HG03565 (cell line): ENCODE measurements at regions not wholly inside any gene's neighbourhood (a gene's known extent, or its start where the extent isn't known, plus 50 kb on each side); places are given as distances from the start of the nearest gene placed in this dataset.

Experiments
- ATAC-seq: cut with Tn5 transposase; IDR thresholded peaks from one replicate; pipeline ENCODE4 v1.9.1; 2021; ENCODE audit warnings: mild to moderate bottlenecking, moderate library complexity; ENCODE audit not compliant: unreplicated experiment

DNA sequence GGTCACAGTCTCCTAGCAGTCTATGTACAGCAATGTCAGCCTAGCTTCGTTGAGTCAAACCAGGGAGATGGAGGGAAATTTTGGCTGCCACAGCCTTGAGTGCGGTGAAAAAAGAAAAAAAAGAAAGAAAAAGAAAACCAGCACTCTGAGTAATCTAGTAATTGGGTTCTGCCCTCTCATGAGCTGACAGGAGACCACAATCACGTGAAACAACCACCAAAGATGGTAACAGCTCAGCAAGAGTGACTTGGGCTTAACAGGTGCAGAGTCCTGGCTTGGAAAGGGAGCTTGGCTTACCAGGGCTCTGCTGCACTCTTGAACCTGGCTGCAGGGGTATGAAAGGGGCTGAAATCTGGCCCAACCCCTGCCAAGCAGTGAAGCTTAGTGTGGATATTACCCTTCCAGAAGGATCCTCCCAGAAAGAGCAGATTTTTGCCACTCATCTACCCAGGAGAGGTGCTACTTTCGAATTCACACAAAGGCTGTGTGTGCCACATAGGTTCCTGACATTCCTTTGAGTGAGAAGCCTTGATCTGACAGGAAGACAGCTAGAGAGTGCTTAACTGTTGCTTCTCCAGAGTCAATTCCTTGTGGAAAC lies 350.3 kb downstream of the PTTG2 start:
- peak; percentile 85 for ATAC-seq

DNA sequence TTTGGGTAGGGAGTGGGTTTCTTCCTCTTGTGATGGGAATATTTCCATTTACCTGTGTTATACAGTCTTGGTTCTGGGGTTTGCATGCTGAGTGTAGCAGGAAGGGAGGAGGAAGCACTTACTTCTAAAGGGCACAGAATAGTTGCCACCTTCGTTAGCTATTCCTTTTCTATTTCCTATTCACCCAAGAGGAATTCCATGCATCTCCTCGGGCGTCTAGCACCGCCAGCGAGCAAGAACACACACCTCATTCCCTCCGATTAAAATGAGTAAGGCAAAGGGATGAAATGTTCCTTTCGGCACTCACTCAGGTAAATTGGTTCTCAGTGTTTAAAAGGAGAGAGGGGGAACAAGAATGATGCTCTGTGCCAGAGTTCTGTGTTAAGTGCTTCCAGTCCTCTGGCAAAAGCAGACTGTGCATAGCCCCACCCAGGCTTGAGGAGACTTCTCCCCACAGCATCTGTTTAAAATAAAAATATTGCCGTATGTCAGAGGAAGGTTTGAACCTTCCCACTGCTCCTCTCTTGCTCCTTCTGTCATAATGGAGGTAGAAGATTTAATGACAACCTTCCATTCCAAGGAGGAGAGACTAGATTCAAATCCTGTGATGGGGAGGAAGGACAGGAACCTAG lies 351.4 kb downstream of the PTTG2 start:
- ATAC-seq = no peak

DNA sequence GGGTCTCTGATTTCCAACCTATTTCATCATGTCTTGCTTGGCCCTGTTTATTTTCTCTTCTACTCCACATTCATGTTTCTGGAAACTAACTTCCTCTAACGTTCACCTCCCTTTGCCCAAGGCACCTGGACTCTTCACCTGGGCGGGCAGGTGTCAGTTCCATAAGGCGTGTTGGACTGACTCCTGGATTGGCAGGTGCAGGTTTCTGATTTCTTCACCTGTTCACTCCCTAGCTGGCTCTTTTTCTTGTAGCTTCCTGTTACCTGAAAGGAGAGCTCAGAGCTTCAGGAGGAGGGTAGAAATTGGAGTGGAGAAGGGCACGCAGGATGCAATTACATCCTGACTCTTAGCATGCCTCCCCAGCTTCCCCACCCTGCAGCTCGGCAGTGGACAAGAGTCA lies 350.8 kb upstream of the KLF3 start:
- ATAC-seq = no peak

GRCh38 chr4:38313999-38314561 lies 349.9 kb upstream of the KLF3 start:
- ATAC-seq = no peak

DNA sequence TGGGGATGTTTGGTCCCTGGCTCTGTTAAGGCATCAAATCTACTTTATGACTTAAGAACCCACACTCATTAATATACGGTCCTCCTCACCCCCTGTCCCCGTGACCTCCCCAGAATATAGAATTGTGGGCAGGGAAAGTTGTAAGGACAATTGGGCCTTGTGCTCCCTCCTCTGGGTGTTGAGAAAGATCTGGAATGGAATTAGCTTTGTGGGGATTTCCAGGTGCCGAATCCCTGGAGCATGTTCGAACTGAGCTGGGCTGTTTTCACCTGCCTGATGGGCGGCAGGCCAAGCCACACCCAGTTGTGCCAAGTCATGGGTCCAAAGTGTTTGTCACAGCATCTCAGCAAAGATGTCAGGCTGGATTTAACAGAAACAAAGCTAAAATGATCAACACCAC lies 349.3 kb upstream of the KLF3 start:
- no peak for ATAC-seq

- ATAC-seq = no peak
These were observed 348.7 kb upstream of the KLF3 start for GRCh38 chr4:38315286-38315685.

DNA sequence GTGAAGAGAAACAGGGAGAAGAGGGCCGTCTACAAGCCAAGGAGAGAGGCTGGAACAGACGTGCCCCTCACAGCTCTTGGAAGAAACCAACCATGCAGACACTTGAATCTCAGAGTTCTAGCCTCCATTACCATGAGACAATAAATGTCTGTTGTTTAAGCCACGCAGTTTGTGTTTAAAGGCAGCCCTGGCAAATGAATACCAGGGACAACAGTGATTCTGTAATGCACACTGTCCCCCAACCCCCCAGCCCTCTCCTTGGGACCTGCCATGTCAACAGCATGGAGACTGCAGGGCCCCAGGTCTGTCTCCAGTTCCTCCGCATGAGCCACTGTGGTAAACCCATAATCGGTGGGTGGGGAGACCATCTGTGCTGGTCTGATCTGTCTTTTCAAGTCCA lies 348.0 kb upstream of the KLF3 start:
- no peak for ATAC-seq

GRCh38 chr4:38317041-38317674 lies 346.8 kb upstream of the KLF3 start:
- no peak for ATAC-seq

DNA sequence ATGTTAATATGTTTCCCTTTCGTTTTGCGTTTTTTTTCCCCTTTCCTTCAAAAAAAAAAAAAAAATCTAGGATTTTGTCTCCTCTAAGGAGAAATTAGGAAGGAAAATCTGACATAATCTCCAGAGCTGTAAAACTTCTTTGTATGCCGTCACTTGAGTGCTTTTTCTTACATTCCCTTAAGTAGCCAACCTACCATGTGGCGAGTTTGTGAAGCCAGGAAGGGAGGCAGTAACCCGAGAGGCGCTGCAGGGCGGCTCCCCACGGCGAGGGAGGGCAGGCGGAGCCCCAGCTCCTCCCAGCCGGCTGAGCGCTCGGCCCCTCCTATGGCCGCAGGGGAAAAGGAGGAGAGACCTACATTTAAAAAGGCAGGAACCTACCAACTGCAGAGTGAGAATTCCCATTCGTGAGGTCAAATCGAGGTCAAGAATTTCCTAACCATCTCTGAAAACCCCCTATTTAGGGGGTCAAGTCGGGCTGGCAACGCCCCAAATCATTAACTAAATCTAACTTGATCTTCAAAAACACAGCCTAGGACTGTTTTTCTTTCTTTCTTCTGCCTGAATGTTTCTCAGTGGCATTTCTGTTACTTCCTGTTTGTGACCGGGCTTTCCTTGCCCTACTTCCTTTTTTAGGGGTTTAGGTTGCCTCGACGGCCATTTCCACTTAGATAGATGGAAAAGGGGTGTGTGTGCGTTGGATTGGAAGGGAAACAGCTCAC lies 345.1 kb upstream of the KLF3 start:
- peak; percentile 79 for ATAC-seq

DNA sequence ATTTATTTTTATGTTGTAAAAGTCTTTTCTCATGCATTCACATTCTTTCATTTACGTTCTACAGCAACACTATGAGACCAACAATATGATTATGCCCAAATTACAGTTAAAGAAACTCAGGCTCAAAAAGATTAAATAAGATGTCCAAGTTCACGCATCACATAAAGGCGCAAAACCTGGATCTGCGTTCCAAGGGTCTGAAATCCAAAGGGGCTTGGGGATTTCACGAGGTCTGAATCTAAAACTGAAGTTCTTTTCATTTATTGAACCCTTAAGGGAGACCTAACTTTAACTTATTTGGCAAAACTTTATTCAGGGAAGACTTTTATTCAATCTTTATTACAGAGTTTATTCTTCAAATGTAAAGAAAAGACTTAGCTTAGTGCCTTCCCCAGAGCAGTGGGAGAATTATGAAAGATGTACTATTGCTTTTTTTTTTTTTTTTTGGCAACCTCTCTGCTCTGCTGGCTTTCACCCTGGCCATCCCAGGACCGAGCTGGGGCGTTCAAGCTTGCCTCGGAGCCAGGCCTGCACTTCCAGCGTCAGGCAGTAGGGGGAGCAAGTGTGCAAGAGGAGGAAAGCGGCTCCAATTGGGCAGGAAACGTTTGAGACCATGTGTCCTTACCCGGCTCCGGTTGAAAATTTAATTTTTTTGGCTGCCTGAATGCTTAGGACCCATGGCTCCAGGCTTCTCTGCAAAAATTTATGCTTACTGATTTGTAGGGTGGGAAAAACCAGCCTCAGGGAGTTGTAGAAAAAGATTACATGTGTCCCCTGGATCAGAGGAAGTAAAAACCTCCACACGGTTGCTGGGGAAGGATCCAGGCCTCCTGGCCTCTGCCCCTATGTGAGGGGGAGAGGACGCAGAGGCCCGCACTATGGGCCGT lies 344.3 kb upstream of the KLF3 start:
- peak; percentile 39 for ATAC-seq

DNA sequence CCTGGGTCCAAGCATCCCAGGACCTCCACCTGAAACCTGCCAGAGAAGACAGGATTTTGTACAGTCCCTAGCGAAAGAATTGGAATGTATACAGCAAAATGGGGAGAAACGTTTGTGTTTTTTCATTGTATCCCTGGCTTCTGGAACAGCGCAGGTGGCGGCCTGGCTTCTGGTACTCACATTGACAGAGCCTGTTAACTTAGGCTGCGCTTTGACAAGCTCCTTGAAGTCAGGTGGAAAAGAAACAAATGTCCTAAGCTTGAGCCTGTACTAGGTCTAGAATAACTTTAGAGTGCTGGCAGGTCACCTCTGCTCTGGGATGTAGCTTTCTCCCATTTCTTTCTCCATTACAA lies 343.7 kb upstream of the KLF3 start:
- no peak for ATAC-seq

- ATAC-seq = no peak
These were observed 343.2 kb upstream of the KLF3 start for GRCh38 chr4:38320833-38321232.

DNA sequence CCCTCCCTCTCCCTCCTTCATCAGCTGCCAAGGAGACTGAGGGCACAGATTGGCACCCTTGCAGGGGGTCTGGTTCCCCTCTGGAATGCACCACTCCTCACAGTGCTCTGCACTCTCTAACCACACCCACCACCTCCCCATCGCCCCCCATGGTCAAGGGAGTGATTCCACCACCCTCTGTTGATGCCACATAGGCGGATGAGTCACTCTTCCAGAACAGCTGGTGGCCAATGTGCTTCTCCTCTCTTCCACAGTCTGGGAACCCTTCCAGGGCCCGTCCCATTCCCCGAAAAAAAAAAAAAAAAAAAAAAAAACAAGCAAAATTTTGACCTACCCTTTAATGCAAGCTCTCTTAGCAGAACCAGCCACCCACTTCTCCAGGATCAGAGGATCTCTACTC lies 341.3 kb upstream of the KLF3 start:
- no peak for ATAC-seq

GRCh38 chr4:38323141-38323641 lies 340.8 kb upstream of the KLF3 start:
- no peak for ATAC-seq

DNA sequence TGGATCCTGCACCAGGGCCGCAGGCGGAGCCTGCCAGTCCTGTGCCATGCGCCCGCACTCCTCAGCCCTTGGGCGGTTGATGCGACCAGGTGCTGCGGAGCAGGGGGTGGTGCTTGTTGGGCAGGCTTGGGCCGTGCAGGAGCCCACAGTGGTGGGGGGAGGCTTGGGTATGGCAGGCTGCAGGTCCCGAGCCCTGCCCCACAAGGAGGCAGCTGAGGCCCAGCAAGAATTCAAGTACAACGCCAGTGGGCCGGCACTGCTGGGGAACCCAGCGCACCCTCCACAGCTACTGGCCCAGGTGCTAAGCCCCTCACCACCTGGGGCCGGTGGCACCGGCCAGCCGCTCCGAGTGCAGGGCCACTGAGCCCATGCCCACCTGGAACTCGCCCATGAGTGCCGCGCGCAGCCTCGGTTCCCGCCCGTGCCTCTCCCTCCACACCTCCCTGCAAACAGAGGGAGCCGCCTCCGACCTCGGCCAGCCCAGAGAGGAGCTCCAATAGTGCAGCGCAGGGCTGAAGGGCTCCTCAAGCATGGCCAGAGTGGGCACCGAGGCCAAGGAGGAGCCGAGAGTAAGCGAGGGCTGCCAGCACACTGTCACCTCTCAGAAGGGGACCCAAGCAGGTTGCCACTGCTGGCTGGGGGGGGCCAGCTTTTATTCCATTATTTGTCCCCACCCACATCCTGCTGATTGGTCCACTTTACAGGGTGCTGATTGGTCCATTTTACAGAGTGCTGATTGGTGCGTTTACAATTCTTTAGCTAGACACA lies 339.0 kb upstream of the KLF3 start:
- ATAC-seq = no peak

GRCh38 chr4:38325629-38325913 lies 338.4 kb upstream of the KLF3 start:
- no peak for ATAC-seq

GRCh38 chr4:38326499-38326898 lies 337.5 kb upstream of the KLF3 start:
- ATAC-seq = no peak

DNA sequence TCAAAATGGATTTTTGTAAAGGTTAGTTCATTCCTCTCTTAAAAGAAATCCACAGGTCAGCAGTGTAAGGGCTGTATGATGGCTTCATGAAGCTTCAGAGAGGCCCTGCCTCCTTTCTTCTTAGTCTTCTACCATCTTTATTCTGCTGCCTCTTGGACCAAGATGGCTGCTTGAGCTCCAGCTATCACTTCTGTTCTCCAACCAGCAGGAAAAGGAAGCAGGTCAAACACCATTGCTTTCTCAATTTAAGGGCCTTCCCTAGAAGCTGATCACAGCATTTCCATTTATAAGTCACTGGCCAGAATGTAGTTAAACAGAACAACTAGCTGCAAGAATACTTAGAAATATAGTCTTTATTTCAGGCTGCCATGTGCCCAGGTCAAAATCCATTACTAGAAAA lies 336.8 kb upstream of the KLF3 start:
- no peak for ATAC-seq

DNA sequence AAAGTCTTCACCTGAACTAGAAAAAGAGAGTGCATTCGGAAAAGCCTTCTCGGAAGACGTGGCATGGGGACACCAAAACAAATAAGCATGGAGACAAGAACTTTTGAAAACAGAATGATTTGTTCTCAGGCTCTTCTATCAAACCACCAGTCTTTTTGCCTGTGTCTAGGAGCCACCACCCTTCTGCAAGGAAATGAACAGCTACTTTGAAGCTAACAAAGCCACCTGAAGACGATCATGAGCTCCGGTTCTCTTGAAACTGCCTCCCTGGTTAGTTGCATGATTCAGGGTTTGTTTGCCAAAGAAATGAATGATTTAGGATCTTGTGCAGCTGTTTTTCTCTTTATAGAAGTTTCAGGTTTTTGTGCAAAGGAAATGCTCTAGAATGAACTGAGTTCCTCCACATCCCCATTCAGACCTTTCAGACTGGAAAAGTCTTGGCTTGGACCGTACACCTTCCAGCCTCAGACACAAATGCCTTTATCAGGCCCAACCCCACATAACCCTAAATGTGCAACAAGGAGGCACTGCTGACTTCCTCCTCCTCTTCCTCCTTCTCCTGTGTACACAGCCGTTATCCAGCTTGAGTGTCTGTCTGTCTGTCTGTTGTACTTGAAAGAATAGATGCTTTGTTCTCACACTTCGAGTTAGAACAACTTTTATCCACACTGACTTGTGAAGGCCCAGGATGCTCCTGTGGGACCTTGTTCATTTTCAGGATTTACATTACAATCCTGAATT lies 334.8 kb upstream of the KLF3 start:
- no peak for ATAC-seq
